ENCODE measurements at regions not wholly inside any gene's neighbourhood (a gene's known extent, or its start where the extent isn't known, plus 50 kb on each side); places are given as distances from the start of the nearest gene placed in this dataset.
"Not testable (repeated sequence)": the region's sequence is repeated elsewhere in the genome, so short reads cannot be mapped to it uniquely, and the experiment has no call there.

DNA sequence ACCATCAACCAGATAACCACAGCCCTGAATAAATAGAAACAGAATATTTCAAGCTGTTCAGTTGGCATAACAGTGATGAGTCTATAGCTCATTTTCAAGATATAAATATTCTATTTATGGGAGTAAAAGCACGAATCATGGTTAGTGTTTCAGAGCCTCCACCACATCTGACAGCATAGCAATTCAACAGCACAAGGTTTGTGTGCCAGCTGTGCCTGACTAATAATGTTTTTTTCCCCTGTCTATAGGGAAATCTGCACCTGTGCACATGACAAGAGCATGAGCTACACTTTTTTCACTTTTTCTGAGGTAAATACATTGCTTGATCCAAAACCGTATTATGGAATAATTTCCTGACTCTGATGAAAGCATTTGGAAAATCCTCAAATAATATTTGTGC, 251.3 kb downstream of the RPIA start:
- TF ChIP-seq, protein P1, sequence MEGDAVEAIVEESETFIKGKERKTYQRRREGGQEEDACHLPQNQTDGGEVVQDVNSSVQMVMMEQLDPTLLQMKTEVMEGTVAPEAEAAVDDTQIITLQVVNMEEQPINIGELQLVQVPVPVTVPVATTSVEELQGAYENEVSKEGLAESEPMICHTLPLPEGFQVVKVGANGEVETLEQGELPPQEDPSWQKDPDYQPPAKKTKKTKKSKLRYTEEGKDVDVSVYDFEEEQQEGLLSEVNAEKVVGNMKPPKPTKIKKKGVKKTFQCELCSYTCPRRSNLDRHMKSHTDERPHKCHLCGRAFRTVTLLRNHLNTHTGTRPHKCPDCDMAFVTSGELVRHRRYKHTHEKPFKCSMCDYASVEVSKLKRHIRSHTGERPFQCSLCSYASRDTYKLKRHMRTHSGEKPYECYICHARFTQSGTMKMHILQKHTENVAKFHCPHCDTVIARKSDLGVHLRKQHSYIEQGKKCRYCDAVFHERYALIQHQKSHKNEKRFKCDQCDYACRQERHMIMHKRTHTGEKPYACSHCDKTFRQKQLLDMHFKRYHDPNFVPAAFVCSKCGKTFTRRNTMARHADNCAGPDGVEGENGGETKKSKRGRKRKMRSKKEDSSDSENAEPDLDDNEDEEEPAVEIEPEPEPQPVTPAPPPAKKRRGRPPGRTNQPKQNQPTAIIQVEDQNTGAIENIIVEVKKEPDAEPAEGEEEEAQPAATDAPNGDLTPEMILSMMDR (IDR thresholded peaks at IDR 0.05): no peak
- DNase-seq (ENCODE audit: low spot score) (no peak), ATAC-seq (ENCODE audit: low FRiP score) (no peak)

DNA sequence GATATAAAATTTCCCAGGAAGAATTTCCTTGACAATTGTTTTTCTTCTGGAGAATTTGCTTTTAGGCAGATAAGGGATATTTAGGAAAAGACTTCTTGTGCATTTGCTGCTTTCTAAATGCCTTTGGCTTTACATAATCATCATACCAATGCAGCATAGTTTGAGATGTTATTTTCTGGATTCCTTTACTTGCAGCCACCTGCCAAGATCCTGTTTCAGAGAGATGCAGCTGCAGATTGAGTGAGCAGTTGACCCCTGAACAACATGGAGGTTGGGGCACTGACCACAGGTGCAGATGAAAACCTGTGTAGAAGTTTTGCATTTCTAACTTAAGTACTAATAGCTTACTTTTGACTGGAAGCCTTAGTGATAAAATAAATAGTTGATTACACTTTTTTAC, 257.9 kb downstream of the RPIA start:
- ATAC-seq (ENCODE audit: low FRiP score) (no peak), DNase-seq (ENCODE audit: low spot score) (no peak)
- TF ChIP-seq, protein P1 (IDR thresholded peaks at IDR 0.05): no peak

DNA sequence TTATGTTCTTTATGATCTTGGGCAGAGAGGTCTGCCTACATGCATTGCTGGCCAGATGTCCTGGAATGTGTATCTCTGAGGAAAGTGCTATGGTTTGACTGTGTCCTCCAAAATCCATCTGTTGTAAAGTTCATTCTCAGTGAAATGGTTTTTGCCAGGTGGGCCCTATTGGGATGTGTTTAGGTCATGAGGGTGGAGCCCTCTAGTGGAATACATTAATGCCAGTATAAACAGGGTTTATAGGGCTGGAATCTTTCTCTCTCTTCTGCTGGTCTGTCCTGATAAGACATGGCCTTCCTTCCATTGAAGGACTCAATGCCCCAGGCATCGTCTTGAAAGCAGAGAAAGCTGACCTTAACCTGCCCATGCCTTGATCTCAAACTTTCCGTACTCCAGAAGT, 258.5 kb downstream of the RPIA start:
- ATAC-seq (ENCODE audit: low FRiP score): no peak
- DNase-seq (ENCODE audit: low spot score): no peak
- TF ChIP-seq, protein P1 (IDR thresholded peaks at IDR 0.05): no peak

DNA sequence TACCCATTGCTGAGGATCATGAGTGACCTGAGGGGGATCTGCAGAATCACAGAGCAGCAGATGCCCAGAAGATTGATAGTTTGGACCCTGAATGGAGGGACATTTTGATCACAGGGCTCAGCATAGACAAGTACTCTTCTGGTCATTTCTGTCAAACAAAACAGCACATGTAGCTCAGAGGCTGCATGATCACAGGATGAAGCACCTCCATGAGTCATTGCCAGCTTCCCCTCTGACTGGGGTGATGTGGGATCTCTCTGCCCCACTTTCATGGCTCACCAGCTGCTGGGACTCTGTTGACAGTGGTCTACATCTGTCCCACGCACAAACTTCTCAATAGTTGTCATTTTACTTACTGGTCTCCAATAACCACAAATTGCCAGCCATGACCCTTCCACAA, 264.1 kb downstream of the RPIA start:
- TF ChIP-seq, protein P1 (IDR thresholded peaks at IDR 0.05): no peak
- ATAC-seq (ENCODE audit: low FRiP score) (no peak), DNase-seq (ENCODE audit: low spot score) (no peak)

DNA sequence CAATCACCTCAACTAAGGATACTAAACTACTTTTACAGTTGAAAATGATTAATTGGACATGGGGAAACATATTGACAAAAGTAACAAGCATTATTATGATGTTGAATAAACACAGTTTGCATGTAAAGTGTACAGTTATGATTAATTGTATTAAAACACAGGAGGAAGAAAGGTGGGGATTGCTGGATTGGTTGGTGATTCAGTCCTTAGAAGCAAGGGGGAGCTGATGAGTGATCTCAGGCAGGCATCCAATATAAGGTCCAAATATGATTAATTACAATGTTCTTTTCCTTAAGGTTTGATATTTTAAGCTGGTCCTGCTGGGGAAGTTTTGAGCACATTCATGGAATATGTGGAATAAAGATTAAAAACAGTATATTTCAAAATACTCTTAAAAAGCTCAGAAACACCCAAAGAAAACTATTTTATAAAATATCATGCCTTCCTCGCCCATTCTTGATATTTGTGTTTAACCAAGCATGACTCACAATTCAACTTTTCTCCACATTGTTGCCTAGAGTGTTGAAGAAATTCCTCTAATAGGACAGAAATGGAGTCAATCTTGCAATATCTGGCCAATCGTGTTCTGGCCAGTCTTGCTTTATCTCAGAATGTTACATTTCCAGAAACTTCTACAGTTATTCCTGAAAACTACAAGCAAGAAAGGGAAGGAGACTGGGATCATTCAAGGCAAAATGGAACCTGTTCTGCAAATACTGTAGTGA, 268.2 kb downstream of the RPIA start:
- no peak for DNase-seq (ENCODE audit: low spot score)
- TF ChIP-seq, protein P1 (IDR thresholded peaks at IDR 0.05): no peak
- ATAC-seq (ENCODE audit: low FRiP score): no peak

DNA sequence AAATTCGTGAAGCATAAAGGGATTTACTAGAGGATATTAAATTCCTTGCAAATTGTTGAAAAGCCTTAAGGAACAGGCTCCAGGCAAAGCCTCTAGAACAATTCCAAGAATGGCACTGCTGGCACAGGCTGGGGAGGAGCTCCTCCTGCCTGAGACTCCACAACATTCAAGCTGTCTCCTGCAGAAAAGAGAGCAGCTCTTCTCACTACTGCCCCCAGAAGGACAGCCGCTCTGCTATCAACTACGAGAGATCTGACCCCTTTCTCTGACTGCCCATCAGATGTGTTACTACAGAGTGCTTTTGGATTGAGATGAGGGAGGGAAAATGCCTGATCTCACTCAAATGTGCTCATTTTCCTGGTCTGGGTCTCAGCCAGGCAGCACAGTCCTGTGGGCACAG, 269.9 kb downstream of the RPIA start:
- not testable (repeated sequence) for DNase-seq (ENCODE audit: low spot score); ATAC-seq (ENCODE audit: low FRiP score)

DNA sequence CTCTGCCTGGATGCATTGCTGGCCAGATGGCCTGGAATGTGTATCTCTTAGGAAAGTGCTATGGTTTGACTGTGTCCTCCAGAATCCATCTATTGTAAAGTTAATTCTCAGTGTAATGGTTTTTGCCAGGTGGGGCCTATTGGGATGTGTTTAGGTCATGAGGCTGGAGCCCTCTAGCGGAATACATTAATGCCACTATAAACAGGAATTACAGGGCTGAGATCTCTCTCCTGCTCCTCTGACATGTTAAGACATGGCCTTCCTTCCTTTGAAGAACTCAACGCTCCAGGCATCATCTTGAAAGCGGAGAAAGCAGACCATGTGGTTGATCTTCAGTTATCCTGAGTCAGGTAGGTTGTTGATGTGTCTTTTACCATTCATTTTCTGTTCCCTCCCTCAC, 276.4 kb downstream of the RPIA start:
- ATAC-seq (ENCODE audit: low FRiP score) (no peak), DNase-seq (ENCODE audit: low spot score) (no peak)
- TF ChIP-seq, protein P1 (IDR thresholded peaks at IDR 0.05): no peak

DNA sequence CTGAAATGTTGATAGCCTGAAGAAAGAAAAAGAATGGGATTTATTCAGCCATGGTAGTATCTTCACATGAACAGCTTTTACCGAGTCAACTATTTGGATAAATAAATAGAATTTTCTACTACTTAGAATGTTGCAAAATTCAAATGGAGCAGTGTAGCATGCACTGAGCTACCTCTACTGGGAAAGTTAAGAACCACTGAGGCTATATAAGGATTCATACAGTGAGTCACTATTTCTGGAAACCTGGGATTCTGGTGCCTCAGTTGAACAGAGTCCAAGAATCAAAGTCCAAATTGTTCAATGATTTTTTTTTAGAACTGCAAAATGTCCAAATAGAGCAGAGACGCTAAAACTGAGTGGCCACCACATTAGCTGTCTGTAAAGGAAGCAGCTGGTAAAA, 286.5 kb downstream of the RPIA start:
- not testable (repeated sequence) for DNase-seq (ENCODE audit: low spot score); ATAC-seq (ENCODE audit: low FRiP score)

DNA sequence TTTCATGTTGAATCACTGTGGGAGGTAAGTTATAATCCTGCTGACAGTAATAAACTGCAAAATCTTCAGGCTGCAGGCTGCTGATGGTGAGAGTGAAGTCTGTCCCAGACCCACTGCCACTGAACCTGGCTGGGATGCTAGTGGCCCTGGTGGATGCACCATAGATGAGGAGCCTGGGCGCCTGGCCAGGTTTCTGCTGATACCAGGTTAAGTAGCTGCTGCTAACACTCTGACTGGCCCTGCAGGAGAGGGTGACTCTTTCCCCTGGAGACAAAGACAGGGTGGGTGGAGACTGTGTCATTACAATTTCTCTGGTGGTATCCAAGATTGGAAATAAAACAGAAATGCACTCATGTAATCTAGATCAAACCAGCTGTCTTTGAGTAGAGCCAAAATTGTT, 287.0 kb downstream of the RPIA start:
- DNase-seq (ENCODE audit: low spot score); ATAC-seq (ENCODE audit: low FRiP score): not testable (repeated sequence)

DNA sequence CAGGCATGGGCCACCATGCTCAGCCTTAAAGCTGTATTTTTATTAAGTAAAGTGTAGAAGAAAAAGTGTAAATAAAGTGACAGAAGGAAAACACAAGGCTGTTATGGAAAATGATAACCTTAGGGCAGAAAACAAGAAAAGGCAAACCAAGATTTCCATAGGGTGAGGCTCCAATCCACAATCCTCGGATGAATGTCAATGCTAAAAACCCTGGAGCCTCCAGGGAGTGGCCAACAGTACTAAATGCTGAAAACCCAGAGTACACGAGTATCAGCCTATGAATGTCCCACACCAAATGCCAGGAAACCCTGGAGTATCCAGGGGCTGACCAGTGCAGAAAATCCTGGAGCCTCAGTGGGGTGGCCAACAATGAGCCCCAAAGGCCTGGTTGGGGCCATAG, 292.6 kb downstream of the RPIA start:
- DNase-seq (ENCODE audit: low spot score); ATAC-seq (ENCODE audit: low FRiP score): not testable (repeated sequence)

DNA sequence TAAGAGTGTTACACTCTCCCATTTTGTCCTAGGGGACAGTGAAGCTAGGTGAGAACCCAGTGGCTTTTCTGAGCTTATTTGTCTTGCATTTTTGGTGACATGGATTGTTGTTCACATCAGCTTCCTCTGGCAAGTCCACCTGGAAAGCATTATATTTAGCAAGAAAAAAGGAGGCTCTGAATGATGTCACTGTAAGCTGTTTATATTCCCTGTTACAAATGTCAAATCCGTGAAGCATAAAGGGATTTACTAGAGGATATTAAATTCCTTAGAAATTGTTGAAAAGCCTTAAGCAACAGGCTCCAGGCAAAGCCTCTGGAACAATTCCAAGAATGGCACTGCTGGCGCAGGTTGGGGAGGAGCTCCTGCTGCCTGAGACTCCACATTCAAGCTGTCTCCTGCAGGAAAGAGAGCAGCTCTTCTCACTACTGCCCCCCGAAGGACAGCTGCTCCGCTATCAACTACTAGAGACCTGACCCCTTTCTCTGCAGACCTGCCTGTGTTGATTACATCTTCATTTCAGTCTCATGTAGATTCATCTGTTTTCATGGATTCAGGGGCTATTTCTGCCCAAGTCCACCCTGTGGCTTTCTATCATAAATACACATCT, 295.4 kb downstream of the RPIA start:
- ATAC-seq (ENCODE audit: low FRiP score); DNase-seq (ENCODE audit: low spot score): not testable (repeated sequence)

DNA sequence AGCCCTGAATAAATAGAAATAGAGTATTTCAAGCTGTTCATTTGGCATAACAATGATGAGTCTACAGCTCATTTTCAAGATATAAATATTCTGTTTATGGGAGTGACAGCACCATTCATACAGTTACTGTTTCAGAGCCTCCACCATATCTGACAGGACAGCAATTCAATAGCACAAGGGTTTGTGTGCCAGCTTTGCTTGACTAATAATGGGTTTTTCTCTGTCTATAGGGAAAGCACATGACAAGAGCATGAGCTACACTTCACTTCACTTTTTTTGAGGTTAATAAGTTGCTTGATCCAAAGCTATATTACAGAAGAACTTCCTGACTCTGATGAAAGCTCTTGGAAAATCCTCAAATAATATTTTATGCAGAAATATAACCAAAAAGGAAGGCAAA, 297.1 kb downstream of the RPIA start:
- ATAC-seq (ENCODE audit: low FRiP score); DNase-seq (ENCODE audit: low spot score): not testable (repeated sequence)

Data from omental fat pad (tissue), 3 donors.